Ishikawa (cell line): ENCODE measurements at regions not wholly inside any gene's neighbourhood (a gene's known extent, or its start where the extent isn't known, plus 50 kb on each side); places are given as distances from the start of the nearest gene placed in this dataset.

Experiments used
- CEBPB ChIP-seq: IDR thresholded peaks from 2 replicates; pipeline ENCODE4 v1.6.1; 2012
- CREB1 ChIP-seq: IDR thresholded peaks from 2 replicates; pipeline ENCODE4 v1.6.1; 2012; ENCODE audit warnings: low read depth
- EGR1 ChIP-seq: IDR thresholded peaks from 2 replicates; pipeline ENCODE4 v1.6.1; 2012
- EP300 ChIP-seq: IDR thresholded peaks from 2 replicates; pipeline ENCODE4 v1.6.1; 2012; ENCODE audit warnings: borderline replicate concordance
- FOXM1 ChIP-seq: IDR thresholded peaks from 2 replicates; pipeline ENCODE4 v1.6.1; 2012; ENCODE audit warnings: low read depth, borderline replicate concordance
- NFIC ChIP-seq: IDR thresholded peaks from 2 replicates; pipeline ENCODE4 v1.6.1; 2012
- RAD21 ChIP-seq: IDR thresholded peaks from 2 replicates; pipeline ENCODE4 v1.6.1; 2012; ENCODE audit warnings: low read depth
- TAF1 ChIP-seq: IDR thresholded peaks from 2 replicates; pipeline ENCODE4 v1.6.1; 2012; ENCODE audit warnings: low read depth, mild to moderate bottlenecking
- TCF12 ChIP-seq: IDR thresholded peaks from 2 replicates; pipeline ENCODE4 v1.6.1; 2012; ENCODE audit warnings: low read depth
- TEAD4 ChIP-seq: IDR thresholded peaks from 2 replicates; pipeline ENCODE4 v1.6.1; 2012
- YY1 ChIP-seq: IDR thresholded peaks from 2 replicates; pipeline ENCODE4 v1.6.1; 2012; ENCODE audit warnings: low read depth
- ZBTB7A ChIP-seq: IDR thresholded peaks from 2 replicates; pipeline ENCODE4 v1.6.1; 2012; ENCODE audit warnings: low read depth
- TF ChIP-seq, protein P1 (sequence below): IDR thresholded peaks from 2 replicates; pipeline ENCODE4 v1.6.1; 2012
- TF ChIP-seq, protein P2 (sequence below): IDR thresholded peaks from 2 replicates; pipeline ENCODE4 v1.6.1; 2012; ENCODE audit warnings: low read depth, mild to moderate bottlenecking
- TF ChIP-seq, protein P3 (sequence below): IDR thresholded peaks from 2 replicates; pipeline ENCODE4 v1.6.1; 2012

DNA sequence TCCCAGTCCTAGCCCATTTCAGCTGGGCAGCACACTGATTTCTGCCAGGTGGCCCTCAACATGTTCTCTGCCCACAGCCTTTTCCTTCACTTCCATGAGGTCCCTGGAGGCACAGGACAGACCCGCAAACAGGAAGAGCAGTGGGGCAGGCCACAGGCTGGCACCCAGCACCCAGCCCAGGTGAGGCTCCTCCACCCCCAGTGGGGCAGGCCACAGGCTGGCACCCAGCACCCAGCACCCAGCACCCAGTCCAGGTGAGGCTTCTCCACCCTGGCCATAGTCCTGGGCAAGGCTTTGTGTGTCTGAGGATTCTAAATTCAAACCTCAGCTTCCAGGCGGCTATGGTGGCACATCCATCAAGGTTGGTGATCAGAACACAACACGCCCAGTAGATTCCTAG is 1413.0 kb downstream of the BRD1 start:
- TF ChIP-seq RAD21 = no peak
- TF ChIP-seq CREB1 = no peak
- TF ChIP-seq YY1 = no peak
- no peak for TF ChIP-seq NFIC
- no peak for TF ChIP-seq FOXM1
- TF ChIP-seq EGR1 = no peak
- no peak for TF ChIP-seq TEAD4
- TF ChIP-seq EP300 = no peak
- TF ChIP-seq, protein P1, sequence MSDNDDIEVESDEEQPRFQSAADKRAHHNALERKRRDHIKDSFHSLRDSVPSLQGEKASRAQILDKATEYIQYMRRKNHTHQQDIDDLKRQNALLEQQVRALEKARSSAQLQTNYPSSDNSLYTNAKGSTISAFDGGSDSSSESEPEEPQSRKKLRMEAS = no peak
- no peak for TF ChIP-seq TCF12
- no peak for TF ChIP-seq CEBPB
- TF ChIP-seq ZBTB7A = no peak
- TF ChIP-seq, protein P2, sequence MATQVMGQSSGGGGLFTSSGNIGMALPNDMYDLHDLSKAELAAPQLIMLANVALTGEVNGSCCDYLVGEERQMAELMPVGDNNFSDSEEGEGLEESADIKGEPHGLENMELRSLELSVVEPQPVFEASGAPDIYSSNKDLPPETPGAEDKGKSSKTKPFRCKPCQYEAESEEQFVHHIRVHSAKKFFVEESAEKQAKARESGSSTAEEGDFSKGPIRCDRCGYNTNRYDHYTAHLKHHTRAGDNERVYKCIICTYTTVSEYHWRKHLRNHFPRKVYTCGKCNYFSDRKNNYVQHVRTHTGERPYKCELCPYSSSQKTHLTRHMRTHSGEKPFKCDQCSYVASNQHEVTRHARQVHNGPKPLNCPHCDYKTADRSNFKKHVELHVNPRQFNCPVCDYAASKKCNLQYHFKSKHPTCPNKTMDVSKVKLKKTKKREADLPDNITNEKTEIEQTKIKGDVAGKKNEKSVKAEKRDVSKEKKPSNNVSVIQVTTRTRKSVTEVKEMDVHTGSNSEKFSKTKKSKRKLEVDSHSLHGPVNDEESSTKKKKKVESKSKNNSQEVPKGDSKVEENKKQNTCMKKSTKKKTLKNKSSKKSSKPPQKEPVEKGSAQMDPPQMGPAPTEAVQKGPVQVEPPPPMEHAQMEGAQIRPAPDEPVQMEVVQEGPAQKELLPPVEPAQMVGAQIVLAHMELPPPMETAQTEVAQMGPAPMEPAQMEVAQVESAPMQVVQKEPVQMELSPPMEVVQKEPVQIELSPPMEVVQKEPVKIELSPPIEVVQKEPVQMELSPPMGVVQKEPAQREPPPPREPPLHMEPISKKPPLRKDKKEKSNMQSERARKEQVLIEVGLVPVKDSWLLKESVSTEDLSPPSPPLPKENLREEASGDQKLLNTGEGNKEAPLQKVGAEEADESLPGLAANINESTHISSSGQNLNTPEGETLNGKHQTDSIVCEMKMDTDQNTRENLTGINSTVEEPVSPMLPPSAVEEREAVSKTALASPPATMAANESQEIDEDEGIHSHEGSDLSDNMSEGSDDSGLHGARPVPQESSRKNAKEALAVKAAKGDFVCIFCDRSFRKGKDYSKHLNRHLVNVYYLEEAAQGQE = no peak
- TF ChIP-seq, protein P3, sequence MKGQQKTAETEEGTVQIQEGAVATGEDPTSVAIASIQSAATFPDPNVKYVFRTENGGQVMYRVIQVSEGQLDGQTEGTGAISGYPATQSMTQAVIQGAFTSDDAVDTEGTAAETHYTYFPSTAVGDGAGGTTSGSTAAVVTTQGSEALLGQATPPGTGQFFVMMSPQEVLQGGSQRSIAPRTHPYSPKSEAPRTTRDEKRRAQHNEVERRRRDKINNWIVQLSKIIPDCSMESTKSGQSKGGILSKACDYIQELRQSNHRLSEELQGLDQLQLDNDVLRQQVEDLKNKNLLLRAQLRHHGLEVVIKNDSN = no peak
- TF ChIP-seq TAF1 = no peak

DNA sequence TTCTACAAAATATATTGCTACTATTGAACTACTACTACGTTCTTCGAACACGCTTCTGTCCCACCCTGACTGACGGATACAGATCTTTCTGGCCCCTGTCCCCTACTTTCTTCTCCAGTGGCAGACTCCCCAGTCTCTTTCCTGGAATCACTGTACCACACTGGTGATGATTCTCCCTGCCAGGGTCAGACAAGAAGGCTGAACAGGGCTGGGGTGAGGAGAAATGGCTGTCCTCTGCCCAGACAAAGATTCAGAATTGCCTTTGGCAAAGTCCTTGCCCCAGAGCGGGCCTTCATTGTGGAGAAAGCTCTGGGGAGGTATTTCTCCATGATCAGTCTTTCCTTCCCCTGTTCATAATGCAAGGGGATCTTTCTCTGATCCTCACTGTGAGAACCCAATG is 1417.1 kb downstream of the BRD1 start:
- TF ChIP-seq, protein P2 = no peak
- TF ChIP-seq NFIC = no peak
- no peak for TF ChIP-seq CEBPB
- TF ChIP-seq FOXM1 = no peak
- no peak for TF ChIP-seq YY1
- TF ChIP-seq, protein P3 = no peak
- TF ChIP-seq EGR1 = no peak
- TF ChIP-seq, protein P1 = no peak
- no peak for TF ChIP-seq TCF12
- TF ChIP-seq RAD21 = no peak
- no peak for TF ChIP-seq EP300
- TF ChIP-seq TAF1 = no peak
- no peak for TF ChIP-seq ZBTB7A
- TF ChIP-seq TEAD4 = no peak
- no peak for TF ChIP-seq CREB1

DNA sequence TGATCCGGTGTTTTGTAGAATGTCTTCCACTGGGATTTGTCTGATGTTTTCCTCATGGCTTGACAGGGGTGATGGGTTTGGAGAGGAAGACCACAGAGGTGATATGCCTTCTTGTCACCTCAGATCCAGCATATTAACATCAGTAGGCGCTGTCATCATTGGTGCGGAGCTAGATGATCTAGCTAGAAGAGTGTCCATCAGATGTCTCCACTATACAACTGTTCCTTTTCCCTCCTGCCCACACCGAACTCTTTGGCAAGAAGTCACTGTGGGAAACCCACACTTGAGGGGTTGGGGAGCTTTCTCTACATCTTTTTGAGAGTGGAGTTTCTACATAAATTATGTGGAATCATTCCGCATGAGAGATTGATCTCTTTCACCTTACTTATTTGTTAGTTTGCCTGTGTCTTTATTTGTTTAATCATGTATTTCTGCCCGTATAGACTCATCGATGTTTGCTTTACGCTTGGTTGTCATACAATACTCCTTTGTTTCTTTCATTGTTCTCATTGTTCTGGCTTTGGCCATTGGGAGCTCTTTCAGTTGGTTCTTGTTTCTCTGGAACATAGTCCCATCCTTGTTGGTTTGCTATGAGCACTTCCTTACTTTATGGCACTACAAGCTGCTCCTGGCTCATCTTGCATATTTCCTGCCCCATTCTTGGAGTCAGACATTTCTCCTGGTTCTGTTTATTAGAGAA is 1420.3 kb downstream of the BRD1 start:
- TF ChIP-seq TAF1 = no peak
- TF ChIP-seq FOXM1 = no peak

DNA sequence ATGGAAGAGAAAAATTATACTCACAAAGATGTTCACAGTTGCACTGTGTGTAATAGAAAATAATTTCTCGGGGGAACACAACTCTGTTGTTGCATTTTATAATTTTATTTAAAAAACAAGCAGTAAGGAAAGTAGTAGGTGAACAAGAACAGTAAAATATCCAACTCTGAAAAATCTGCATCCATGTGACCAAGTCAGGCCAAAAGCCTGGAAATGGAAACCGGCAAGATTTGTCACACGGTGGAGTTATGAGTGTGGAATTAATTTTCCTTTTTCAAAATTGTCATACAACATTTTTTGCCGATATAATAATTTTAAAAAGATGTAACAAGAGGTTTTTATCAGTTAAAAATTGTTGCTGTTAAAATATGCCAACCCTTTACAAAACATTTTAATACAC is 1421.5 kb downstream of the BRD1 start:
- TF ChIP-seq TCF12 (no peak), CREB1 (no peak), CEBPB (no peak), EGR1 (no peak), FOXM1 (no peak), RAD21 (no peak), NFIC (no peak), ZBTB7A (no peak), TAF1 (no peak), EP300 (no peak), TEAD4 (no peak), YY1 (no peak)
- TF ChIP-seq, protein P2 = no peak
- TF ChIP-seq, protein P1 = no peak
- TF ChIP-seq, protein P3 = no peak
